ENCODE measurements at regions not wholly inside any gene's neighbourhood (a gene's known extent, or its start where the extent isn't known, plus 50 kb on each side); places are given as distances from the start of the nearest gene placed in this dataset.
"Not testable (repeated sequence)": the region's sequence is repeated elsewhere in the genome, so short reads cannot be mapped to it uniquely, and the experiment has no call there.

GRCh38 chr2:52594026-52594425 is 1173.6 kb upstream of the CHAC2 start:
- DNase-seq (no peak), ATAC-seq (no peak)
- H3K9me3 ChIP-seq: peaks cover 0 to 25% (median 0%) of the 10 kb centered on the region in 11 donors
- 33 to 45% methylated on average over 2 of the region's 2 CpGs for WGBS, 2 donors
- TF ChIP-seq CTCF (IDR thresholded peaks at IDR 0.05): no peak
- H3K4me1 ChIP-seq: no peaks in the 10 kb centered on the region
- no peaks in the 10 kb centered on the region for H3K36me3 ChIP-seq
- intact Hi-C loops (cut with DNase I): no loop called here
- H3K27ac ChIP-seq: no peak overlapping the region
- no peaks in the 10 kb centered on the region for H3K27me3 ChIP-seq
- H3K4me3 ChIP-seq: no peak overlapping the region

- H3K4me1 ChIP-seq; H3K36me3 ChIP-seq; ATAC-seq; DNase-seq; H3K27me3 ChIP-seq; intact Hi-C loops (cut with DNase I); H3K27ac ChIP-seq; H3K4me3 ChIP-seq: not testable (repeated sequence)
- WGBS, 2 donors: 95 to 97% methylated on average over 5 of the region's 5 CpGs
- peaks cover 0 to 20% (median 0%) of the 10 kb centered on the region in 11 donors for H3K9me3 ChIP-seq
Observed at GRCh38 chr2:52584071-52584470, 1183.5 kb upstream of the CHAC2 start.

GRCh38 chr2:52572469-52572894 is 1195.1 kb upstream of the CHAC2 start:
- intact Hi-C loops (cut with DNase I): loop anchor here in 1 of 10 donors (2.0 kb wide), 1 partner anchor 66 kb away; no protein-coding TSS in a partner anchor
- Histone ChIP-seq H3K36me3 (no peaks in the 10 kb centered on the region), H3K9me3 (peaks cover 0 to 53% (median 0%) of the 10 kb centered on the region in 11 donors), H3K4me1 (no peaks in the 10 kb centered on the region), H3K27me3 (no peaks in the 10 kb centered on the region), H3K4me3 (no peak overlapping the region), H3K27ac (no peak overlapping the region)
- no peak for DNase-seq
- WGBS, 2 donors: 93% methylated on average over 41 of the region's 41 CpGs
- TF ChIP-seq CTCF (IDR thresholded peaks at IDR 0.05): no peak
- ATAC-seq: no peak

- no peak overlapping the region for H3K4me3 ChIP-seq
- H3K4me1 ChIP-seq: no peaks in the 10 kb centered on the region
- no peaks in the 10 kb centered on the region for H3K36me3 ChIP-seq
- DNase-seq (peak in 1 of 2 donors; percentile 10), ATAC-seq (peak in 1 of 8 donors; percentile 17)
- H3K9me3 ChIP-seq: peaks cover 0 to 53% (median 0%) of the 10 kb centered on the region in 11 donors
- 96 to 98% methylated on average over 65 of the region's 65 CpGs for WGBS, 2 donors
- TF ChIP-seq CTCF (IDR thresholded peaks at IDR 0.05): no peak
- intact Hi-C loops (cut with DNase I): loop anchor here in 1 of 10 donors (2.0 kb wide), 1 partner anchor 65 kb away; no protein-coding TSS in a partner anchor
- no peak overlapping the region for H3K27ac ChIP-seq
- no peaks in the 10 kb centered on the region for H3K27me3 ChIP-seq
Observed at GRCh38 chr2:52571380-52572347, 1195.9 kb upstream of the CHAC2 start.

- Histone ChIP-seq H3K4me1 (no peaks in the 10 kb centered on the region), H3K27me3 (no peaks in the 10 kb centered on the region), H3K36me3 (no peaks in the 10 kb centered on the region), H3K4me3 (no peak overlapping the region), H3K27ac (no peak overlapping the region), H3K9me3 (peaks cover 0 to 53% (median 0%) of the 10 kb centered on the region in 11 donors)
- TF ChIP-seq CTCF (IDR thresholded peaks at IDR 0.05): no peak
- no peak for DNase-seq
- no peak for ATAC-seq
- 95 to 96% methylated on average over 19 of the region's 19 CpGs for WGBS, 2 donors
- intact Hi-C loops (cut with DNase I): no loop called here
Observed at GRCh38 chr2:52570716-52571115, 1196.9 kb upstream of the CHAC2 start.
